Keratinocyte (primary cell): ENCODE measurements at regions not wholly inside any gene's neighbourhood (a gene's known extent, or its start where the extent isn't known, plus 50 kb on each side); places are given as distances from the start of the nearest gene placed in this dataset.

Source experiments
- DNase-seq: peaks from one replicate; pipeline ENCODE4 v3.0.0-alpha.2; 2011; ENCODE audit warnings: low read depth, missing footprints, low spot score
- FAIRE-seq: peaks from 2 replicates; lab custom pipeline; 2011; peaks lifted over from hg19 to GRCh38; lab: Jason Lieb, UNC
- H2AFZ ChIP-seq: 2 replicates; pipeline ENCODE4 v1.6.0; 2012; ENCODE audit warnings: low read length, control low read depth, inconsistent platforms; ENCODE audit not compliant: control insufficient read depth
- H3K27ac ChIP-seq: 2 replicates; pipeline ENCODE4 v1.5.1; 2011; ENCODE audit warnings: low read length; ENCODE audit not compliant: control insufficient read depth, insufficient read depth
- H3K27me3 ChIP-seq: 3 replicates; pipeline ENCODE4 v1.6.0; 2011; ENCODE audit warnings: low read length; ENCODE audit not compliant: control insufficient read depth, insufficient read depth; ENCODE audit errors: extremely low read depth
- H3K36me3 ChIP-seq, 2 experiments: 2 replicates in 1 of 2; 3 replicates in 1 of 2; pipeline ENCODE4 v1.5.1; 2011; ENCODE audit warnings: low read length in 2 of 2, mild to moderate bottlenecking in 1 of 2; ENCODE audit not compliant: control insufficient read depth in 2 of 2, insufficient read depth in 2 of 2; ENCODE audit errors: extremely low read depth in 1 of 2
- H3K4me1 ChIP-seq: 3 replicates; pipeline ENCODE4 v1.5.1; 2011; ENCODE audit warnings: low read length; ENCODE audit not compliant: control insufficient read depth, insufficient read depth; ENCODE audit errors: extremely low read depth
- H3K4me2 ChIP-seq: 3 replicates; pipeline ENCODE4 v1.6.0; 2011; ENCODE audit warnings: low read depth, low read length; ENCODE audit not compliant: control insufficient read depth, insufficient read depth; ENCODE audit errors: extremely low read depth
- H3K4me3 ChIP-seq, 3 experiments: fragments of 200-600 bp in 1 of 3; sonication (generic) in 1 of 3; 2 replicates in 2 of 3; 3 replicates in 1 of 3; pipeline ENCODE4 v1.5.1; 2011 to 2016; ENCODE audit warnings: low read length in 3 of 3, mild to moderate bottlenecking in 3 of 3, control low read depth in 2 of 3, inconsistent platforms in 1 of 3, low read depth in 1 of 3, mixed read lengths in 1 of 3, mixed run types in 1 of 3, moderate library complexity in 1 of 3; ENCODE audit not compliant: control insufficient read depth in 2 of 3, insufficient read depth in 2 of 3; ENCODE audit errors: extremely low read depth in 1 of 3
- H3K79me2 ChIP-seq: 2 replicates; pipeline ENCODE4 v1.6.0; 2012; ENCODE audit warnings: low read length; ENCODE audit not compliant: control insufficient read depth, insufficient read depth
- H3K9ac ChIP-seq: 3 replicates; pipeline ENCODE4 v1.6.0; 2011; ENCODE audit warnings: low read length; ENCODE audit not compliant: control insufficient read depth, insufficient read depth; ENCODE audit errors: extremely low read depth
- H3K9me1 ChIP-seq: 3 replicates; pipeline ENCODE4 v1.6.0; 2011; ENCODE audit warnings: low read length; ENCODE audit not compliant: control insufficient read depth, insufficient read depth; ENCODE audit errors: extremely low read depth
- H3K9me3 ChIP-seq: 2 replicates; pipeline ENCODE4 v1.5.1; 2012; ENCODE audit warnings: low read depth, low read length; ENCODE audit not compliant: control insufficient read depth
- H4K20me1 ChIP-seq: 3 replicates; pipeline ENCODE4 v1.6.0; 2011; ENCODE audit warnings: low read length; ENCODE audit not compliant: control insufficient read depth, insufficient read depth; ENCODE audit errors: extremely low read depth
- CTCF ChIP-seq, 3 experiments: IDR thresholded peaks in 1 of 3; conservative IDR thresholded peaks in 1 of 3; optimal IDR thresholded peaks in 1 of 3; 2 replicates in 2 of 3; 3 replicates in 1 of 3; pipeline versions ENCODE3 to v1.5.1; 2011; ENCODE audit warnings: low read length in 3 of 3, mild to moderate bottlenecking in 3 of 3, moderate library complexity in 2 of 3, control low read depth in 1 of 3, inconsistent platforms in 1 of 3; ENCODE audit not compliant: insufficient read depth in 2 of 3; ENCODE audit errors: extremely low read depth in 1 of 3
- EZH2 ChIP-seq: IDR thresholded peaks from one replicate; pipeline ENCODE4 v1.6.1; 2012; ENCODE audit warnings: inconsistent platforms, mild to moderate bottlenecking, low read length, moderate library complexity
- dilution Hi-C: fragments of 300-500 bp; cut with MboI; formaldehyde crosslinking; loops from one replicate; pipeline ENCODE4 v1.7.0; 2020; ENCODE audit warnings: low sequenced_read_pairs; ENCODE audit not compliant: extremely low pct_ligation_motif_present

- no peak overlapping the region for H3K4me3 ChIP-seq
- no peak overlapping the region for H3K4me2 ChIP-seq
- no peak overlapping the region for H2AFZ ChIP-seq
- no peaks in the 10 kb centered on the region for H3K36me3 ChIP-seq
- H3K9ac ChIP-seq: no peak overlapping the region
- DNase-seq (no peak), FAIRE-seq (no peak)
- no peak for TF ChIP-seq EZH2
- no peak for TF ChIP-seq CTCF (optimal IDR thresholded peaks at IDR 0.05 in 1 of 3, IDR thresholded peaks at IDR 0.05 in 1 of 3, conservative IDR thresholded peaks at IDR 0.05 in 1 of 3; ENCODE audit: extremely low read depth in 1 of 3, insufficient read depth in 2 of 3, low read length in 3 of 3)
- H3K9me3 ChIP-seq: peaks cover 2% of the 10 kb centered on the region
- dilution Hi-C loops: no loop called here
- H3K4me1 ChIP-seq: no peaks in the 10 kb centered on the region
- H3K79me2 ChIP-seq: no peaks in the 10 kb centered on the region
- H3K9me1 ChIP-seq: no peaks in the 10 kb centered on the region
- no peaks in the 10 kb centered on the region for H3K27me3 ChIP-seq
- no peaks in the 10 kb centered on the region for H4K20me1 ChIP-seq
- H3K27ac ChIP-seq: no peak overlapping the region
These were observed 473.0 kb upstream of the MGMT start for GRCh38 chr10:128993911-128994538.

- no peak overlapping the region for H3K4me3 ChIP-seq
- H3K4me2 ChIP-seq: no peak overlapping the region
- no peak overlapping the region for H3K9ac ChIP-seq
- FAIRE-seq (no peak), DNase-seq (no peak)
- no peak overlapping the region for H3K27ac ChIP-seq
- peaks cover 2% of the 10 kb centered on the region for H3K9me3 ChIP-seq
- no peaks in the 10 kb centered on the region for H3K27me3 ChIP-seq
- H3K9me1 ChIP-seq: no peaks in the 10 kb centered on the region
- no peaks in the 10 kb centered on the region for H4K20me1 ChIP-seq
- no peaks in the 10 kb centered on the region for H3K4me1 ChIP-seq
- TF ChIP-seq CTCF (optimal IDR thresholded peaks at IDR 0.05 in 1 of 3, IDR thresholded peaks at IDR 0.05 in 1 of 3, conservative IDR thresholded peaks at IDR 0.05 in 1 of 3; ENCODE audit: extremely low read depth in 1 of 3, insufficient read depth in 2 of 3, low read length in 3 of 3): no peak
- no peak for TF ChIP-seq EZH2
- no peaks in the 10 kb centered on the region for H3K79me2 ChIP-seq
- dilution Hi-C loops: no loop called here
- H2AFZ ChIP-seq: no peak overlapping the region
- H3K36me3 ChIP-seq: no peaks in the 10 kb centered on the region
These were observed 472.4 kb upstream of the MGMT start for GRCh38 chr10:128994598-128995143.
